GM23338 (cell line): ENCODE measurements at regions not wholly inside any gene's neighbourhood (a gene's known extent, or its start where the extent isn't known, plus 50 kb on each side); places are given as distances from the start of the nearest gene placed in this dataset.

Source experiments
- CREB1 ChIP-seq: fragments of 250-450 bp; sonication (Bioruptor Pico); IDR thresholded peaks from 2 replicates; pipeline ENCODE4 v1.5.0; 2020; ENCODE audit warnings: low read depth, mild to moderate bottlenecking, moderate library complexity
- CTCF ChIP-seq, 2 experiments: fragments of 200-600 bp in 1 of 2; sonication (generic) in 1 of 2; conservative IDR thresholded peaks; 2 replicates each; pipeline versions ENCODE4 v1.5.1 to v1.6.1; 2016 to 2017; ENCODE audit warnings: antibody characterized with exemption in 2 of 2, low read depth in 2 of 2, mild to moderate bottlenecking in 2 of 2, moderate library complexity in 1 of 2
- EZH2 ChIP-seq: fragments of 200-600 bp; sonication (generic); IDR thresholded peaks from one replicate; pipeline ENCODE4 v1.8.0; 2017; ENCODE audit warnings: antibody characterized with exemption, mild to moderate bottlenecking, low read depth; ENCODE audit not compliant: unreplicated experiment
- JUNB ChIP-seq: IDR thresholded peaks from one replicate; pipeline ENCODE4 v1.6.1; 2016; ENCODE audit warnings: antibody characterized with exemption; ENCODE audit not compliant: unreplicated experiment
- POLR2AphosphoS5 ChIP-seq: IDR thresholded peaks from 2 replicates; pipeline ENCODE4 v1.6.1; 2016; ENCODE audit warnings: antibody characterized with exemption, low read depth
- ZNF114 ChIP-seq: fragments of 250-450 bp; sonication (Bioruptor Pico); IDR thresholded peaks from 2 replicates; pipeline ENCODE4 v1.5.0; 2020; ENCODE audit warnings: mild to moderate bottlenecking, moderate library complexity
- ZNF462 ChIP-seq: fragments of 250-450 bp; sonication (Bioruptor Pico); IDR thresholded peaks from 2 replicates; pipeline ENCODE4 v1.5.0; 2020; ENCODE audit warnings: mild to moderate bottlenecking, moderate library complexity

- TF ChIP-seq CTCF (conservative IDR thresholded peaks at IDR 0.05; ENCODE audit: low read depth in 2 of 2) = no peak
- no peak for TF ChIP-seq POLR2AphosphoS5
- no peak for TF ChIP-seq EZH2
- TF ChIP-seq ZNF114 = no peak
- no peak for TF ChIP-seq CREB1 (CRISPR knock-in tag)
- TF ChIP-seq JUNB = no peak
- TF ChIP-seq ZNF462 = no peak
Measured at GRCh38 chr15:61640756-61641155, 411.7 kb upstream of the RORA start.
